SU-DHL-6 (cell line): ENCODE measurements at regions not wholly inside any gene's neighbourhood (a gene's known extent, or its start where the extent isn't known, plus 50 kb on each side); places are given as distances from the start of the nearest gene placed in this dataset.

Experiments
- EZH2phosphoT487 ChIP-seq: fragments of 200-600 bp; sonication (generic), shearing (Covaris generic); conservative IDR thresholded peaks from 2 replicates; pipeline ENCODE4 v1.6.1; 2018; ENCODE audit warnings: mild to moderate bottlenecking, antibody characterized with exemption, low read length, moderate library complexity, mixed read lengths
- TF ChIP-seq, protein P1 (sequence below): fragments of 200-600 bp; sonication (generic); IDR thresholded peaks from one replicate; pipeline ENCODE4 v1.5.1; 2017; ENCODE audit warnings: antibody characterized with exemption, mild to moderate bottlenecking, low read length, moderate library complexity; ENCODE audit not compliant: insufficient read depth, poor library complexity, severe bottlenecking

DNA sequence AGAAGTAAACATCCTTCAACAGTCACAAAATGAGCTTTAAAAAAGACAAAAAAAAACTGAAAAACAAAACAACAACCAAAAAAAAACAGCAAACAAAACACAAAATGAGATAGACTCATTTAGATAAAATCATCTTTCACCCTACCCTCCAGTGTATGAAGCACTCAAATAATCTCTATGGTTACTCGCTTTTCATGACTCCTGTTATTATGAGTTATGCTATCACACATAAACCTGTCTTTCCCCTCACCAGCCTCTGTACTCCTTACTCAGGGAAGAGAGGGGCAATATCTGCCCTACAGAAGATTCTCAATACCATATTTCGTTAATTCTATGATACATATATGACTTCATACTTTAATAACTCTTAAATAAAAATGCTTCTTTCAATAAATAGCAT, 158.2 kb downstream of the TPBG start:
- TF ChIP-seq, protein P1, sequence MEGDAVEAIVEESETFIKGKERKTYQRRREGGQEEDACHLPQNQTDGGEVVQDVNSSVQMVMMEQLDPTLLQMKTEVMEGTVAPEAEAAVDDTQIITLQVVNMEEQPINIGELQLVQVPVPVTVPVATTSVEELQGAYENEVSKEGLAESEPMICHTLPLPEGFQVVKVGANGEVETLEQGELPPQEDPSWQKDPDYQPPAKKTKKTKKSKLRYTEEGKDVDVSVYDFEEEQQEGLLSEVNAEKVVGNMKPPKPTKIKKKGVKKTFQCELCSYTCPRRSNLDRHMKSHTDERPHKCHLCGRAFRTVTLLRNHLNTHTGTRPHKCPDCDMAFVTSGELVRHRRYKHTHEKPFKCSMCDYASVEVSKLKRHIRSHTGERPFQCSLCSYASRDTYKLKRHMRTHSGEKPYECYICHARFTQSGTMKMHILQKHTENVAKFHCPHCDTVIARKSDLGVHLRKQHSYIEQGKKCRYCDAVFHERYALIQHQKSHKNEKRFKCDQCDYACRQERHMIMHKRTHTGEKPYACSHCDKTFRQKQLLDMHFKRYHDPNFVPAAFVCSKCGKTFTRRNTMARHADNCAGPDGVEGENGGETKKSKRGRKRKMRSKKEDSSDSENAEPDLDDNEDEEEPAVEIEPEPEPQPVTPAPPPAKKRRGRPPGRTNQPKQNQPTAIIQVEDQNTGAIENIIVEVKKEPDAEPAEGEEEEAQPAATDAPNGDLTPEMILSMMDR, result no peak
- no peak for TF ChIP-seq EZH2phosphoT487
